HepG2 (cell line): ENCODE measurements at regions not wholly inside any gene's neighbourhood (a gene's known extent, or its start where the extent isn't known, plus 50 kb on each side); places are given as distances from the start of the nearest gene placed in this dataset.

ENCODE experiments used
- ATAC-seq: fragments of 200-7000 bp; cut with Tn5 transposase; 3 replicates; pipeline ENCODE4 v1.9.1; 2020; ENCODE audit warnings: mild to moderate bottlenecking, moderate library complexity
- BruUV-seq: library from RNA; stranded (reverse); fragments of 400-500 nt; replicated peaks from 2 replicates; lab custom pipeline; 2021; lab: Mats Ljungman, UMichigan
- CTCF ChIA-PET: fragments of 300-600 bp; formaldehyde crosslinking; extraction: SDS; loops from one replicate; lab custom pipeline; 2021; ENCODE audit warnings: low total read pairs, inconsistent platforms, low intra/inter-chr PET ratio; lab: Yijun Ruan, JAX
- POLR2A ChIA-PET: fragments of 350-600 bp; sonication (Branson Sonifier 250); formaldehyde crosslinking; loops from one replicate; lab custom pipeline; 2020; ENCODE audit warnings: antibody characterized with exemption, inconsistent platforms; lab: Yijun Ruan, JAX
- DNase-seq: peaks from one replicate; pipeline ENCODE4 v3.0.0-alpha.2; 2015; ENCODE audit warnings: low spot score
- FAIRE-seq: peaks from 3 replicates; lab custom pipeline; 2011; peaks lifted over from hg19 to GRCh38; lab: Jason Lieb, UNC
- H2AFZ ChIP-seq: one replicate; pipeline ENCODE4 v1.6.1; 2011; ENCODE audit warnings: low read length, inconsistent platforms
- H3K27ac ChIP-seq: fragments of 300-600 bp; 3 replicates; pipeline ENCODE4 v1.8.0; 2011; ENCODE audit warnings: mixed run types, mild to moderate bottlenecking, mixed read lengths, low read length, inconsistent platforms; ENCODE audit not compliant: insufficient read depth; ENCODE audit errors: extremely low read length
- H3K27me3 ChIP-seq, 2 experiments: fragments of 200-600 bp in 1 of 2; 2 replicates in 1 of 2; 3 replicates in 1 of 2; pipeline versions ENCODE4 v1.6.0 to v1.8.0; 2011; ENCODE audit warnings: low read length in 2 of 2, mild to moderate bottlenecking in 2 of 2, moderate library complexity in 2 of 2, inconsistent platforms in 1 of 2; ENCODE audit not compliant: insufficient read depth in 2 of 2, control insufficient read depth in 1 of 2
- H3K36me3 ChIP-seq, 2 experiments: fragments of 200-600 bp in 1 of 2; replicated peaks in 1 of 2; 2 replicates in 1 of 2; 3 replicates in 1 of 2; pipeline versions ENCODE4 v1.5.1 to v1.8.0; 2011; ENCODE audit warnings: low read length in 2 of 2, inconsistent platforms in 1 of 2; ENCODE audit not compliant: insufficient read depth in 2 of 2, control insufficient read depth in 1 of 2
- H3K4me1 ChIP-seq: 2 replicates; pipeline ENCODE4 v1.5.1; 2012; ENCODE audit warnings: low read length, inconsistent platforms; ENCODE audit not compliant: insufficient read depth
- H3K4me2 ChIP-seq: 2 replicates; pipeline ENCODE4 v1.6.0; 2011; ENCODE audit warnings: low read depth, low read length, inconsistent platforms
- H3K4me3 ChIP-seq, 3 experiments: fragments of 200-600 bp in 1 of 3; sonication (generic), shearing (Covaris generic) in 1 of 3; replicated peaks in 1 of 3; 2 replicates each; pipeline ENCODE4 v1.5.1; 2011 to 2016; ENCODE audit warnings: low read length in 3 of 3, inconsistent platforms in 2 of 3, low read depth in 2 of 3, mild to moderate bottlenecking in 2 of 3, control low read depth in 1 of 3, mixed read lengths in 1 of 3; ENCODE audit not compliant: insufficient read depth in 1 of 3
- H3K79me2 ChIP-seq: one replicate; pipeline ENCODE4 v1.6.1; 2011; ENCODE audit warnings: low read length, inconsistent platforms; ENCODE audit not compliant: insufficient read depth
- H3K9ac ChIP-seq: 2 replicates; pipeline ENCODE4 v1.6.0; 2011; ENCODE audit warnings: mild to moderate bottlenecking, low read depth, low read length, inconsistent platforms; ENCODE audit not compliant: insufficient read depth
- H3K9me3 ChIP-seq: 2 replicates; pipeline ENCODE4 v1.5.1; 2012; ENCODE audit warnings: mild to moderate bottlenecking, low read length
- H4K20me1 ChIP-seq: 2 replicates; pipeline ENCODE4 v1.6.0; 2011; ENCODE audit warnings: inconsistent platforms, mild to moderate bottlenecking, low read length, moderate library complexity; ENCODE audit not compliant: insufficient read depth
- CBX5 ChIP-seq: sonication (generic); formaldehyde crosslinking; IDR thresholded peaks from 2 replicates; pipeline ENCODE4 v1.4.0; 2020; ENCODE audit warnings: missing genetic modification reagents, borderline replicate concordance
- EP300 ChIP-seq, 3 experiments: sonication (generic) in 1 of 3; formaldehyde crosslinking in 1 of 3; IDR thresholded peaks; 2 replicates each; pipeline versions ENCODE4 v1.5.1 to v1.6.1; 2011 to 2020; ENCODE audit warnings: low read depth in 2 of 3, low read length in 2 of 3, borderline replicate concordance in 1 of 3, improper control_type of control experiment in 1 of 3, mild to moderate bottlenecking in 1 of 3, missing genetic modification reagents in 1 of 3, moderate library complexity in 1 of 3
- FOSL2 ChIP-seq: sonication (generic); formaldehyde crosslinking; IDR thresholded peaks from 2 replicates; pipeline ENCODE4 v1.4.0; 2020; ENCODE audit warnings: missing genetic modification reagents
- KDM6A ChIP-seq: IDR thresholded peaks from 2 replicates; pipeline ENCODE4 v1.6.1; 2016; ENCODE audit warnings: low read depth
- SOX13 ChIP-seq, 3 experiments: fragments of 450-650 bp in 1 of 3; sonication (generic) in 1 of 3; formaldehyde crosslinking in 1 of 3; IDR thresholded peaks in 2 of 3; conservative IDR thresholded peaks in 1 of 3; 2 replicates each; pipeline versions ENCODE4 v1.5.0 to v1.6.1; 2016 to 2020; ENCODE audit warnings: antibody characterized with exemption in 1 of 3, mild to moderate bottlenecking in 1 of 3, missing compliant biosample characterization in 1 of 3, missing genetic modification reagents in 1 of 3, moderate library complexity in 1 of 3
- TEAD3 ChIP-seq: optimal IDR thresholded peaks from 2 replicates; pipeline ENCODE3; 2016; ENCODE audit warnings: borderline replicate concordance
- ZBTB38 ChIP-seq: sonication (generic); formaldehyde crosslinking; IDR thresholded peaks from 2 replicates; pipeline ENCODE4 v1.5.1; 2020; ENCODE audit warnings: mild to moderate bottlenecking, missing genetic modification reagents
- ZNF672 ChIP-seq: sonication (generic); formaldehyde crosslinking; IDR thresholded peaks from 2 replicates; pipeline ENCODE4 v1.8.1; 2022; ENCODE audit warnings: missing genetic modification reagents
- ZNF7 ChIP-seq: IDR thresholded peaks from 2 replicates; pipeline ENCODE4 v1.6.1; 2016; ENCODE audit warnings: missing biosample characterization, missing genetic modification reagents
- WGBS: methylation state at CpG from one replicate; pipeline ENCODE4 v1.1.6; 2017; ENCODE audit warnings: low lambda C conversion rate; 5-methylcytosine and 5-hydroxymethylcytosine counted together
- in situ Hi-C: cut with HindIII; loops from 2 replicates; pipeline ENCODE4 v1.10.0; 2017; ENCODE audit warnings: low pct_unique_long_range_greater_than_20kb; ENCODE audit not compliant: extremely low pct_ligation_motif_present
- intact Hi-C: fragments of 100-400 bp; cut with micrococcal nuclease; formaldehyde crosslinking; loops from one replicate; pipeline ENCODE4 v1.10.0; 2022; ENCODE audit not compliant: unreplicated experiment
- TF ChIP-seq, protein P1 (sequence below): sonication (generic); formaldehyde crosslinking; IDR thresholded peaks from 2 replicates; pipeline ENCODE4 v1.4.0; 2020; ENCODE audit warnings: mild to moderate bottlenecking, low read depth, missing genetic modification reagents
- TF ChIP-seq, protein P2 (sequence below): sonication (generic); formaldehyde crosslinking; IDR thresholded peaks from 2 replicates; pipeline ENCODE4 v1.5.1; 2020; ENCODE audit warnings: mild to moderate bottlenecking, missing genetic modification reagents, moderate library complexity
- TF ChIP-seq, protein P3 (sequence below): sonication (generic); formaldehyde crosslinking; IDR thresholded peaks from 2 replicates; pipeline ENCODE4 v1.4.0; 2020; ENCODE audit warnings: missing genetic modification reagents, borderline replicate concordance
- TF ChIP-seq, protein P4 (sequence below): sonication (generic); formaldehyde crosslinking; IDR thresholded peaks from 2 replicates; pipeline ENCODE4 v1.4.0; 2020; ENCODE audit warnings: missing genetic modification reagents

DNA sequence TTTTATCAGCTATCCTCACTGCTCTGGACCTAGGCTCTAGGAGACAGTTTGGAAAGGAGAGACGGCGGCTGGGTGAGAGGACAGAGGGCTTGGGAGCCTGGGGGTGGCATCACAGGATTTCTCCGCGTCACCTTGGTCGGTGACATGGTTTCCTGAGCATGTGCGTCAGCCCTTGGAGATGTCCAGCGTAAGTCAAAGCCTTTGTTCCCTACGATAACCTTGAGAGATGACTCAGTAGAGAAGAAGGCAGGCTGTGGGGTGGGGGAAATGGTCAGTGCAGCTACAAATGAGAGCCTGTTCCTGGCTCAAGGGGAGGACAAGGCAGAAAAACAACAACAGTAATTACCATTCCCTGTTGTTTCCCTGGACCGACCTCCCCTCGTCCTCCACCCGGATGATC lies 90.2 kb upstream of the TBX3 start:
- H3K4me2 ChIP-seq = no peak overlapping the region
- DNase-seq (peak; percentile 67), FAIRE-seq (no peak), ATAC-seq (no peak)
- H3K36me3 ChIP-seq = no peaks in the 10 kb centered on the region
- no peak overlapping the region for H3K9ac ChIP-seq
- 75% methylated on average over 11 of the region's 11 CpGs for WGBS
- H3K4me1 ChIP-seq = peaks cover 35% of the 10 kb centered on the region
- H4K20me1 ChIP-seq = no peaks in the 10 kb centered on the region
- POLR2A ChIA-PET = interaction anchor here (1.7 kb wide), 2 partner anchors 25 to 90 kb away, joined by 4 to 8 read pairs; partner anchors contain the start of gene TBX3
- in situ Hi-C loops = no loop called here
- intact Hi-C loops = no loop called here
- H3K27ac ChIP-seq = peak overlapping the region; percentile 36
- no peak overlapping the region for H2AFZ ChIP-seq
- BruUV-seq = no TSS peak
- no peaks in the 10 kb centered on the region for H3K9me3 ChIP-seq
- CTCF ChIA-PET = no interaction called here
- H3K79me2 ChIP-seq = no peaks in the 10 kb centered on the region
- no peaks in the 10 kb centered on the region for H3K27me3 ChIP-seq
- no peak overlapping the region for H3K4me3 ChIP-seq
- TF ChIP-seq SOX13 (IDR thresholded peaks at IDR 0.05) (no peak), SOX13 (CRISPR knock-in tag; conservative IDR thresholded peaks at IDR 0.05 in 1 of 2, IDR thresholded peaks at IDR 0.05 in 1 of 2) (peak in 1 of 2 experiments; percentile 53; a peak in 1 of 4 replicates), CBX5 (CRISPR knock-in tag) (0 out of 2 replicates have a peak, but pooled peaks have one; percentile 32), EP300 (IDR thresholded peaks at IDR 0.05; ENCODE audit: low read depth in 2 of 2, low read length in 2 of 2) (0 out of 4 replicates have a peak, but pooled peaks of 1 of the 2 experiments have one; percentile 7), EP300 (CRISPR knock-in tag; IDR thresholded peaks at IDR 0.05; ENCODE audit: borderline replicate concordance) (no peak), ZBTB38 (CRISPR knock-in tag) (peak; percentile 82; the same call in 1 of the 2 replicates), ZNF672 (no peak), TEAD3 (peak; percentile 9), KDM6A (CRISPR knock-in tag) (no peak), FOSL2 (CRISPR knock-in tag) (peak; percentile 88), ZNF7 (CRISPR knock-in tag) (peak; percentile 47; the same call in 1 of the 2 replicates)
- TF ChIP-seq, protein P1, sequence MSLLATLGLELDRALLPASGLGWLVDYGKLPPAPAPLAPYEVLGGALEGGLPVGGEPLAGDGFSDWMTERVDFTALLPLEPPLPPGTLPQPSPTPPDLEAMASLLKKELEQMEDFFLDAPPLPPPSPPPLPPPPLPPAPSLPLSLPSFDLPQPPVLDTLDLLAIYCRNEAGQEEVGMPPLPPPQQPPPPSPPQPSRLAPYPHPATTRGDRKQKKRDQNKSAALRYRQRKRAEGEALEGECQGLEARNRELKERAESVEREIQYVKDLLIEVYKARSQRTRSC (CRISPR knock-in tag) = no peak
- TF ChIP-seq, protein P2, sequence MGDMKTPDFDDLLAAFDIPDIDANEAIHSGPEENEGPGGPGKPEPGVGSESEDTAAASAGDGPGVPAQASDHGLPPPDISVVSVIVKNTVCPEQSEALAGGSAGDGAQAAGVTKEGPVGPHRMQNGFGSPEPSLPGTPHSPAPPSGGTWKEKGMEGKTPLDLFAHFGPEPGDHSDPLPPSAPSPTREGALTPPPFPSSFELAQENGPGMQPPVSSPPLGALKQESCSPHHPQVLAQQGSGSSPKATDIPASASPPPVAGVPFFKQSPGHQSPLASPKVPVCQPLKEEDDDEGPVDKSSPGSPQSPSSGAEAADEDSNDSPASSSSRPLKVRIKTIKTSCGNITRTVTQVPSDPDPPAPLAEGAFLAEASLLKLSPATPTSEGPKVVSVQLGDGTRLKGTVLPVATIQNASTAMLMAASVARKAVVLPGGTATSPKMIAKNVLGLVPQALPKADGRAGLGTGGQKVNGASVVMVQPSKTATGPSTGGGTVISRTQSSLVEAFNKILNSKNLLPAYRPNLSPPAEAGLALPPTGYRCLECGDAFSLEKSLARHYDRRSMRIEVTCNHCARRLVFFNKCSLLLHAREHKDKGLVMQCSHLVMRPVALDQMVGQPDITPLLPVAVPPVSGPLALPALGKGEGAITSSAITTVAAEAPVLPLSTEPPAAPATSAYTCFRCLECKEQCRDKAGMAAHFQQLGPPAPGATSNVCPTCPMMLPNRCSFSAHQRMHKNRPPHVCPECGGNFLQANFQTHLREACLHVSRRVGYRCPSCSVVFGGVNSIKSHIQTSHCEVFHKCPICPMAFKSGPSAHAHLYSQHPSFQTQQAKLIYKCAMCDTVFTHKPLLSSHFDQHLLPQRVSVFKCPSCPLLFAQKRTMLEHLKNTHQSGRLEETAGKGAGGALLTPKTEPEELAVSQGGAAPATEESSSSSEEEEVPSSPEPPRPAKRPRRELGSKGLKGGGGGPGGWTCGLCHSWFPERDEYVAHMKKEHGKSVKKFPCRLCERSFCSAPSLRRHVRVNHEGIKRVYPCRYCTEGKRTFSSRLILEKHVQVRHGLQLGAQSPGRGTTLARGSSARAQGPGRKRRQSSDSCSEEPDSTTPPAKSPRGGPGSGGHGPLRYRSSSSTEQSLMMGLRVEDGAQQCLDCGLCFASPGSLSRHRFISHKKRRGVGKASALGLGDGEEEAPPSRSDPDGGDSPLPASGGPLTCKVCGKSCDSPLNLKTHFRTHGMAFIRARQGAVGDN (CRISPR knock-in tag) = peak; percentile 25; the same call in 1 of the 2 replicates
- TF ChIP-seq, protein P3, sequence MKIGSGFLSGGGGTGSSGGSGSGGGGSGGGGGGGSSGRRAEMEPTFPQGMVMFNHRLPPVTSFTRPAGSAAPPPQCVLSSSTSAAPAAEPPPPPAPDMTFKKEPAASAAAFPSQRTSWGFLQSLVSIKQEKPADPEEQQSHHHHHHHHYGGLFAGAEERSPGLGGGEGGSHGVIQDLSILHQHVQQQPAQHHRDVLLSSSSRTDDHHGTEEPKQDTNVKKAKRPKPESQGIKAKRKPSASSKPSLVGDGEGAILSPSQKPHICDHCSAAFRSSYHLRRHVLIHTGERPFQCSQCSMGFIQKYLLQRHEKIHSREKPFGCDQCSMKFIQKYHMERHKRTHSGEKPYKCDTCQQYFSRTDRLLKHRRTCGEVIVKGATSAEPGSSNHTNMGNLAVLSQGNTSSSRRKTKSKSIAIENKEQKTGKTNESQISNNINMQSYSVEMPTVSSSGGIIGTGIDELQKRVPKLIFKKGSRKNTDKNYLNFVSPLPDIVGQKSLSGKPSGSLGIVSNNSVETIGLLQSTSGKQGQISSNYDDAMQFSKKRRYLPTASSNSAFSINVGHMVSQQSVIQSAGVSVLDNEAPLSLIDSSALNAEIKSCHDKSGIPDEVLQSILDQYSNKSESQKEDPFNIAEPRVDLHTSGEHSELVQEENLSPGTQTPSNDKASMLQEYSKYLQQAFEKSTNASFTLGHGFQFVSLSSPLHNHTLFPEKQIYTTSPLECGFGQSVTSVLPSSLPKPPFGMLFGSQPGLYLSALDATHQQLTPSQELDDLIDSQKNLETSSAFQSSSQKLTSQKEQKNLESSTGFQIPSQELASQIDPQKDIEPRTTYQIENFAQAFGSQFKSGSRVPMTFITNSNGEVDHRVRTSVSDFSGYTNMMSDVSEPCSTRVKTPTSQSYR (CRISPR knock-in tag) = 0 out of 2 replicates have a peak, but pooled peaks have one; percentile 8
- TF ChIP-seq, protein P4, sequence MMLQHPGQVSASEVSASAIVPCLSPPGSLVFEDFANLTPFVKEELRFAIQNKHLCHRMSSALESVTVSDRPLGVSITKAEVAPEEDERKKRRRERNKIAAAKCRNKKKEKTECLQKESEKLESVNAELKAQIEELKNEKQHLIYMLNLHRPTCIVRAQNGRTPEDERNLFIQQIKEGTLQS (CRISPR knock-in tag) = 0 out of 2 replicates have a peak, but pooled peaks have one; percentile 19
